Epidermal melanocyte (primary cell): ENCODE measurements at regions not wholly inside any gene's neighbourhood (a gene's known extent, or its start where the extent isn't known, plus 50 kb on each side); places are given as distances from the start of the nearest gene placed in this dataset.
"Not testable (repeated sequence)": the region's sequence is repeated elsewhere in the genome, so short reads cannot be mapped to it uniquely, and the experiment has no call there.

Experiments used
- DNase-seq: peaks from one replicate; pipeline ENCODE4 v3.0.0; 2011; ENCODE audit warnings: low spot score; ENCODE audit not compliant: insufficient read length

- not testable (repeated sequence) for DNase-seq
These were observed 278.1 kb downstream of the ANKRD30B start for GRCh38 chr18:15026041-15026440.

GRCh38 chr18:15028037-15028436, 280.1 kb downstream of the ANKRD30B start:
- not testable (repeated sequence) for DNase-seq

GRCh38 chr18:15060279-15060880, 312.4 kb downstream of the ANKRD30B start:
- DNase-seq = not testable (repeated sequence)

GRCh38 chr18:15061289-15061896, 313.4 kb downstream of the ANKRD30B start:
- not testable (repeated sequence) for DNase-seq

- DNase-seq = not testable (repeated sequence)
These were observed 318.5 kb downstream of the ANKRD30B start for GRCh38 chr18:15066434-15066833.

GRCh38 chr18:15071311-15071710, 323.3 kb downstream of the ANKRD30B start:
- DNase-seq = not testable (repeated sequence)
